Mesothelial cell of epicardium (in vitro differentiated cells): ENCODE measurements at regions not wholly inside any gene's neighbourhood (a gene's known extent, or its start where the extent isn't known, plus 50 kb on each side); places are given as distances from the start of the nearest gene placed in this dataset.
"Not testable (repeated sequence)": the region's sequence is repeated elsewhere in the genome, so short reads cannot be mapped to it uniquely, and the experiment has no call there.

Experiments
- DNase-seq, 2 experiments: peaks; one replicate each; pipeline ENCODE4 v3.0.0; 2021; ENCODE audit warnings: low spot score in 2 of 2; ENCODE audit not compliant: unreplicated experiment in 2 of 2
- H3K27ac Mint-ChIP-seq: 2 replicates; pipeline ENCODE4 v1.8.0; 2021; ENCODE audit warnings: mixed read lengths
- H3K27me3 Mint-ChIP-seq: 2 replicates; pipeline ENCODE4 v1.8.0; 2021; ENCODE audit warnings: low read depth, mixed read lengths
- H3K36me3 Mint-ChIP-seq: 2 replicates; pipeline ENCODE4 v1.8.0; 2021; ENCODE audit warnings: mixed read lengths
- H3K4me1 Mint-ChIP-seq: 2 replicates; pipeline ENCODE4 v1.8.0; 2021; ENCODE audit warnings: mixed read lengths
- H3K4me3 Mint-ChIP-seq: 2 replicates; pipeline ENCODE4 v1.8.0; 2021; ENCODE audit warnings: mild to moderate bottlenecking, moderate library complexity, mixed read lengths
- H3K9me3 Mint-ChIP-seq: 2 replicates; pipeline ENCODE4 v1.8.0; 2021; ENCODE audit warnings: mixed read lengths
- CTCF ChIP-seq: fragments of 200-600 bp; sonication (generic); IDR thresholded peaks from one replicate; pipeline ENCODE4 v1.5.0; 2021; ENCODE audit warnings: antibody characterized with exemption; ENCODE audit not compliant: unreplicated experiment

GRCh38 chrX:125680366-125680765 is 360.7 kb downstream of the TEX13C start:
- Mint-ChIP-seq H3K27me3 (no peaks in the 10 kb centered on the region), H3K36me3 (peaks cover 2% of the 10 kb centered on the region), H3K4me1 (no peaks in the 10 kb centered on the region), H3K27ac (no peak overlapping the region), H3K9me3 (peaks cover 49% of the 10 kb centered on the region), H3K4me3 (no peak overlapping the region)
- no peak for TF ChIP-seq CTCF
- DNase-seq: no peak

DNA sequence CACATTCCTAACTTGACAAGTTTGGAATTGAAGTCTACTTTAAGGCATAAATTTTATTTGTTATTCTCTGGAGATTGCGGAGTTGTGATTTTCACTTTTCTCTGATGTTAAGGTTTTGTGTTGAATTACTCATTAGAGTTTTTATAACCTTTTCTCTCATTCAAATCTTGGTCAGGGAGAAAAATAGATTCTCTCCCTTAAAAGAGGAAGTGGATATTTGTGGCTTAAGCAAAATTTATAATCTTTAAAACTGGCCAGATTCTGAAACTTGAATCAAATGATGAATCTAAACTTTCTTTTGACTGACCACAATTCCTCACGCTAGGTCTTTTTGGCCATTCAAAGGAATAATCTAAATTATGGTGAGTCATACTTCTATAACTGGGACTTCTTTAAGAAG is 361.4 kb downstream of the TEX13C start:
- H3K4me3 Mint-ChIP-seq: no peak overlapping the region
- H3K4me1 Mint-ChIP-seq: no peaks in the 10 kb centered on the region
- H3K9me3 Mint-ChIP-seq: peaks cover 43% of the 10 kb centered on the region
- H3K27ac Mint-ChIP-seq: no peak overlapping the region
- H3K27me3 Mint-ChIP-seq: no peaks in the 10 kb centered on the region
- TF ChIP-seq CTCF: no peak
- H3K36me3 Mint-ChIP-seq: peaks cover under 1% of the 10 kb centered on the region
- no peak for DNase-seq

DNA sequence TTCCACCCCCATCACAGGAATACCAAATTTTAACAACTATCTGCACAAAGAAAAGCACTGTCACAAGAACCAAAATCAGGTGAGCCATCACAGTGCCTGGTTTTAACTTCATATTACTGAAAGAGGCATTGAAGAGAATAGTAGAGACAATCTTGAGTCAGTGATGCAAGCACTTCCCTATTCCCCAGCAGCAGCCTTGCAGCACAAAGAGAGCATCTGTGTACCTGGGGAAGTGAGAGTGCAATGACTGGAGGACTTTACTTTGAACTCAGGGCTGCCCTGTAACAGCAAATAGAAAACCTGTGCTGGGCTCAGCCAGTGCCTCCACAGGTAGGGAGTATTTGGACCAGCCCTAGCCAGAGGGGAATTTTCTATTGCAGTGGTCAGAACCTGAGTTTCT is 361.8 kb downstream of the TEX13C start:
- H3K4me3 Mint-ChIP-seq: no peak overlapping the region
- H3K36me3 Mint-ChIP-seq: no peaks in the 10 kb centered on the region
- no peaks in the 10 kb centered on the region for H3K27me3 Mint-ChIP-seq
- no peak overlapping the region for H3K27ac Mint-ChIP-seq
- no peaks in the 10 kb centered on the region for H3K4me1 Mint-ChIP-seq
- no peak for TF ChIP-seq CTCF
- H3K9me3 Mint-ChIP-seq: peaks cover 40% of the 10 kb centered on the region
- DNase-seq: no peak

- not testable (repeated sequence) for H3K27ac Mint-ChIP-seq, H3K4me1 Mint-ChIP-seq, DNase-seq, H3K4me3 Mint-ChIP-seq, H3K36me3 Mint-ChIP-seq, H3K27me3 Mint-ChIP-seq
- peaks cover 14% of the 10 kb centered on the region for H3K9me3 Mint-ChIP-seq
These were observed 370.9 kb downstream of the TEX13C start for GRCh38 chrX:125690522-125690921.

DNA sequence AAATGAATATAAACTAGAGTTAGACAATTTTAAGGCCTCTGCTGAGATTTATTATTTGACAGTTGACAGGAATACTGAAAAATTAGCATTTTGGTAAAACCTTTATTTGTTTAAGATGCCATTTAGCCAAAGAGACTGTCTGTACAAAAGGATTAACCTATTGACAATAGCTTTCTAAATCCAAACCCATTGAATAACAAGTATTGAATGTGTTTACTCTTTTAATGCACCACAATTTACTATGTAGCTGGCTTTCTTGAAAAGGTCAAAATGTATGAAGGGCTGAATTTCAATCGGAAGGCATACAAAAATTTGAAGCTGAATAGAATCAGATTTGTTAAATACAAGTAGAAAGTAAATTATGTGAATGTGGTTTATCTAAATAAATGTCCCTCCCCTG is 374.5 kb downstream of the TEX13C start:
- Mint-ChIP-seq H3K36me3 (no peaks in the 10 kb centered on the region), H3K4me3 (no peak overlapping the region), H3K27ac (no peak overlapping the region), H3K4me1 (no peaks in the 10 kb centered on the region), H3K9me3 (peaks cover 9% of the 10 kb centered on the region), H3K27me3 (no peaks in the 10 kb centered on the region)
- DNase-seq: no peak
- no peak for TF ChIP-seq CTCF

DNA sequence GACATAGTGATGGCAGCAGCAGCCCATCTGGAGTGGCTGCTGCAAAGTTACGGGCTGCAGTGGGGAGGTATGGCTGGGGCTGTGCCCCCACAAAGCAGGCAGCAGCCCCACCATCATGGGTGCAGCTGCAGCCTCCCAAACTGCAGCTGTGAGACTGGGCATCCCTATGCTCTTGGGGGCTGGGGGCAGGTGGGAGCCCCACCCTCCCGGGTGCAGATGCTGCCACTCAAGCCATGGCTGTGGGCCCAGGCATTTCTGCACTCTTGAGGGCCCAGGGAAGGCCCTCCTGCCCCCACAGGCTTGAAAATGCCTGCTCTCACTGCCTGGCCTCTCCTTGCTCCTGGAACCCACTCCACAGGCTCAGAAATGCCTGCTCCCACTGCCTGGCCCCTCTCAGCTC is 389.4 kb downstream of the TEX13C start:
- Mint-ChIP-seq H3K27me3 (no peaks in the 10 kb centered on the region), H3K4me1 (no peaks in the 10 kb centered on the region), H3K36me3 (no peaks in the 10 kb centered on the region), H3K27ac (no peak overlapping the region), H3K9me3 (peaks cover 21% of the 10 kb centered on the region), H3K4me3 (no peak overlapping the region)
- DNase-seq: no peak
- TF ChIP-seq CTCF: no peak
